AG04449 (cell line): ENCODE measurements at regions not wholly inside any gene's neighbourhood (a gene's known extent, or its start where the extent isn't known, plus 50 kb on each side); places are given as distances from the start of the nearest gene placed in this dataset.

Source experiments
- CTCF ChIA-PET: fragments of 350-600 bp; formaldehyde crosslinking; extraction: SDS; loops from one replicate; lab custom pipeline; 2021; ENCODE audit warnings: antibody characterized with exemption; lab: Yijun Ruan, JAX
- POLR2A ChIA-PET: fragments of 400-600, 350-600 bp; formaldehyde crosslinking; extraction: SDS; loops from one replicate; lab custom pipeline; 2020; ENCODE audit warnings: antibody characterized with exemption, inconsistent platforms; lab: Yijun Ruan, JAX
- DNase-seq: peaks from one replicate; pipeline ENCODE4 v3.0.0-alpha.2; 2010; ENCODE audit warnings: low read depth, low spot score
- H3K4me3 ChIP-seq: 2 replicates; pipeline ENCODE4 v1.5.1; 2011; ENCODE audit warnings: low read depth, mild to moderate bottlenecking, control low read depth, low read length
- CTCF ChIP-seq: IDR thresholded peaks from one replicate; pipeline ENCODE4 v1.5.1; 2011; ENCODE audit warnings: mild to moderate bottlenecking, moderate library complexity, low read length, control low read depth, inconsistent platforms; ENCODE audit not compliant: insufficient read depth; ENCODE audit errors: missing control alignments

GRCh38 chr2:81328968-81329367 lies 1024.4 kb upstream of the LRRTM1 start:
- POLR2A ChIA-PET: no interaction called here
- CTCF ChIA-PET: no interaction called here
- no peak overlapping the region for H3K4me3 ChIP-seq
- DNase-seq: no peak
- TF ChIP-seq CTCF: no peak

GRCh38 chr2:81327911-81328310 lies 1023.4 kb upstream of the LRRTM1 start:
- DNase-seq: no peak
- ChIA-PET POLR2A (no interaction called here), CTCF (no interaction called here)
- no peak overlapping the region for H3K4me3 ChIP-seq
- TF ChIP-seq CTCF: no peak

GRCh38 chr2:81324046-81324445 lies 1019.5 kb upstream of the LRRTM1 start:
- no peak overlapping the region for H3K4me3 ChIP-seq
- TF ChIP-seq CTCF: no peak
- DNase-seq: no peak
- ChIA-PET CTCF (no interaction called here), POLR2A (no interaction called here)

- DNase-seq: no peak
- H3K4me3 ChIP-seq: no peak overlapping the region
- POLR2A ChIA-PET: no interaction called here
- no peak for TF ChIP-seq CTCF
- CTCF ChIA-PET: no interaction called here
Observed at GRCh38 chr2:81304154-81304830, 999.7 kb upstream of the LRRTM1 start.

- no peak for TF ChIP-seq CTCF
- ChIA-PET POLR2A (no interaction called here), CTCF (no interaction called here)
- no peak overlapping the region for H3K4me3 ChIP-seq
- no peak for DNase-seq
Observed at GRCh38 chr2:81303321-81303720, 998.8 kb upstream of the LRRTM1 start.

GRCh38 chr2:81299841-81300240 lies 995.3 kb upstream of the LRRTM1 start:
- POLR2A ChIA-PET: no interaction called here
- CTCF ChIA-PET: no interaction called here
- no peak for DNase-seq

More at GRCh38 chr2:81299841-81300240, 995.3 kb upstream of the LRRTM1 start:
- TF ChIP-seq CTCF: no peak
- no peak overlapping the region for H3K4me3 ChIP-seq
